Esophagus muscularis mucosa (tissue), 4 donors: ENCODE measurements at regions not wholly inside any gene's neighbourhood (a gene's known extent, or its start where the extent isn't known, plus 50 kb on each side); places are given as distances from the start of the nearest gene placed in this dataset.

Experiments used
- DNase-seq: peaks from one replicate; pipeline ENCODE4 v3.0.0-alpha.2; 2017; ENCODE audit errors: extremely low spot score
- H3K27ac ChIP-seq, 4 donors: fragments of 200-600 bp; sonication (generic); replicated peaks in 1 of 4; 1 replicate in 3 of 4; 2 replicates in 1 of 4; pipeline ENCODE4 v1.5.1; 2016 to 2019; ENCODE audit warnings: mild to moderate bottlenecking in 1 of 4
- H3K27me3 ChIP-seq, 4 donors: fragments of 200-600 bp; sonication (generic); one replicate each; pipeline versions ENCODE4 v1.5.1 to v1.6.0; 2016 to 2019
- H3K36me3 ChIP-seq, 4 donors: fragments of 200-600 bp; sonication (generic); one replicate each; pipeline ENCODE4 v1.5.1; 2016 to 2019
- H3K4me1 ChIP-seq, 4 donors: fragments of 200-600 bp; sonication (generic); one replicate each; pipeline ENCODE4 v1.5.1; 2016 to 2019
- H3K4me3 ChIP-seq, 4 donors: fragments of 200-600 bp; sonication (generic); 1 replicate in 2 of 4; 2 replicates in 2 of 4; pipeline ENCODE4 v1.5.1; 2016 to 2019; ENCODE audit warnings: mild to moderate bottlenecking in 4 of 4, moderate library complexity in 1 of 4
- H3K9me3 ChIP-seq, 4 donors: fragments of 200-600 bp; sonication (generic); 1 replicate in 3 of 4; 2 replicates in 1 of 4; pipeline ENCODE4 v1.5.1; 2016 to 2019
- CTCF ChIP-seq, 3 experiments: fragments of 200-600 bp in 2 of 3; fragments of 450-650 bp in 1 of 3; sonication (generic) in 2 of 3; IDR thresholded peaks; one replicate each; pipeline ENCODE4 v1.5.1; 2017 to 2019; ENCODE audit warnings: antibody characterized with exemption in 3 of 3, mild to moderate bottlenecking in 2 of 3, moderate library complexity in 1 of 3
- EP300 ChIP-seq: sonication (generic); formaldehyde crosslinking; IDR thresholded peaks from one replicate; pipeline ENCODE4 v1.6.1; 2017; ENCODE audit warnings: antibody characterized with exemption
- POLR2A ChIP-seq: fragments of 450-650 bp; IDR thresholded peaks from one replicate; pipeline ENCODE4 v1.6.1; 2017; ENCODE audit warnings: antibody characterized with exemption, moderate library complexity, mild to moderate bottlenecking, low read depth
- POLR2AphosphoS5 ChIP-seq, 2 donors: sonication (generic); formaldehyde crosslinking; IDR thresholded peaks; one replicate each; pipeline ENCODE4 v1.6.1; 2017; ENCODE audit warnings: antibody characterized with exemption in 2 of 2
- WGBS: methylation state at CpG from one replicate; pipeline ENCODE4 v1.1.5; 2018; 5-methylcytosine and 5-hydroxymethylcytosine counted together
- intact Hi-C: fragments of 100-400 bp; cut with DNase I; formaldehyde crosslinking; loops from one replicate; pipeline ENCODE4 v1.15.1; 2023

- TF ChIP-seq CTCF (IDR thresholded peaks at IDR 0.05) (no peak), POLR2AphosphoS5 (IDR thresholded peaks at IDR 0.05) (no peak), POLR2A (no peak), EP300 (no peak)
- DNase-seq = no peak
- Histone ChIP-seq H3K4me1 (no peaks in the 10 kb centered on the region), H3K4me3 (no peak overlapping the region), H3K27ac (no peak overlapping the region), H3K27me3 (peaks cover 0 to 7% (median 0%) of the 10 kb centered on the region in 4 donors), H3K9me3 (peaks cover 0 to 7% (median 0%) of the 10 kb centered on the region in 4 donors), H3K36me3 (no peaks in the 10 kb centered on the region)
- 48% methylated on average over 3 of the region's 3 CpGs for WGBS
- intact Hi-C loops = no loop called here
These were observed 1103.2 kb downstream of the GATA3 start for GRCh38 chr10:9157656-9158055.

- Histone ChIP-seq H3K36me3 (no peaks in the 10 kb centered on the region), H3K9me3 (peaks cover 0 to 7% (median 0%) of the 10 kb centered on the region in 4 donors), H3K4me1 (no peaks in the 10 kb centered on the region), H3K27me3 (peaks cover 0 to under 1% (median 0%) of the 10 kb centered on the region in 4 donors), H3K27ac (no peak overlapping the region), H3K4me3 (no peak overlapping the region)
- no peak for DNase-seq
- TF ChIP-seq POLR2AphosphoS5 (IDR thresholded peaks at IDR 0.05) (no peak), EP300 (no peak), POLR2A (no peak), CTCF (IDR thresholded peaks at IDR 0.05) (no peak)
- WGBS = 77% methylated on average over 3 of the region's 3 CpGs
- intact Hi-C loops = no loop called here
These were observed 1104.2 kb downstream of the GATA3 start for GRCh38 chr10:9158675-9159074.

- Histone ChIP-seq H3K9me3 (peaks cover 0 to 7% (median 0%) of the 10 kb centered on the region in 4 donors), H3K27me3 (peaks cover 0 to 6% (median 0%) of the 10 kb centered on the region in 4 donors), H3K4me1 (no peaks in the 10 kb centered on the region), H3K4me3 (no peak overlapping the region), H3K36me3 (no peaks in the 10 kb centered on the region), H3K27ac (no peak overlapping the region)
- WGBS = 82% methylated on average over 2 of the region's 2 CpGs
- no peak for TF ChIP-seq CTCF (IDR thresholded peaks at IDR 0.05)
- TF ChIP-seq EP300 = no peak
- no peak for TF ChIP-seq POLR2A
- TF ChIP-seq POLR2AphosphoS5 (IDR thresholded peaks at IDR 0.05) = no peak
- intact Hi-C loops = no loop called here
- DNase-seq = no peak
These were observed 1105.8 kb downstream of the GATA3 start for GRCh38 chr10:9160275-9160674.

GRCh38 chr10:9163699-9164098 lies 1109.2 kb downstream of the GATA3 start:
- Histone ChIP-seq H3K4me1 (no peaks in the 10 kb centered on the region), H3K27ac (no peak overlapping the region), H3K27me3 (peaks cover 0 to 6% (median 0%) of the 10 kb centered on the region in 4 donors), H3K4me3 (no peak overlapping the region), H3K9me3 (peaks cover 0 to 7% (median 0%) of the 10 kb centered on the region in 4 donors), H3K36me3 (no peaks in the 10 kb centered on the region)
- TF ChIP-seq CTCF (IDR thresholded peaks at IDR 0.05) (no peak), POLR2AphosphoS5 (IDR thresholded peaks at IDR 0.05) (no peak), EP300 (no peak), POLR2A (no peak)
- whole genome bisulfite sequencing = 88% methylated on average over 2 of the region's 2 CpGs
- no peak for DNase-seq
- intact Hi-C loops = no loop called here

- 72% methylated on average over 4 of the region's 4 CpGs for WGBS
- Histone ChIP-seq H3K36me3 (no peaks in the 10 kb centered on the region), H3K9me3 (no peaks in the 10 kb centered on the region), H3K4me3 (no peak overlapping the region), H3K4me1 (no peaks in the 10 kb centered on the region), H3K27me3 (peaks cover 0 to 14% (median 0%) of the 10 kb centered on the region in 4 donors), H3K27ac (no peak overlapping the region)
- no peak for DNase-seq
- intact Hi-C loops = no loop called here
- TF ChIP-seq POLR2AphosphoS5 (IDR thresholded peaks at IDR 0.05) = no peak
- no peak for TF ChIP-seq POLR2A
- no peak for TF ChIP-seq CTCF (IDR thresholded peaks at IDR 0.05)
- no peak for TF ChIP-seq EP300
These were observed 1112.3 kb downstream of the GATA3 start for GRCh38 chr10:9166770-9167169.
